HCT116 (cell line): ENCODE measurements at regions not wholly inside any gene's neighbourhood (a gene's known extent, or its start where the extent isn't known, plus 50 kb on each side); places are given as distances from the start of the nearest gene placed in this dataset.

Experiments
- CBX3 ChIP-seq: IDR thresholded peaks from 2 replicates; pipeline ENCODE4 v1.6.1; 2012; ENCODE audit warnings: low read depth
- CTCF ChIP-seq, 3 experiments: fragments of 200-600 bp in 1 of 3; sonication (generic) in 1 of 3; IDR thresholded peaks in 2 of 3; conservative IDR thresholded peaks in 1 of 3; 2 replicates each; pipeline ENCODE4 v1.5.1; 2012 to 2017; ENCODE audit warnings: low read depth in 2 of 3, low read length in 2 of 3, antibody characterized with exemption in 1 of 3, borderline replicate concordance in 1 of 3, control low read depth in 1 of 3, mild to moderate bottlenecking in 1 of 3, mixed read lengths in 1 of 3, mixed run types in 1 of 3, moderate library complexity in 1 of 3; ENCODE audit not compliant: insufficient read depth in 1 of 3
- EZH2 ChIP-seq: fragments of 200-600 bp; sonication (generic); IDR thresholded peaks from 2 replicates; pipeline ENCODE4 v1.6.1; 2017; ENCODE audit warnings: antibody characterized with exemption, mixed run types
- EZH2phosphoT487 ChIP-seq: fragments of 200-600 bp; IDR thresholded peaks from 2 replicates; pipeline ENCODE4 v1.6.1; 2018; ENCODE audit warnings: antibody characterized with exemption, borderline replicate concordance
- FOSL1 ChIP-seq: IDR thresholded peaks from 2 replicates; pipeline ENCODE4 v1.6.1; 2012; ENCODE audit warnings: low read depth
- MAX ChIP-seq: IDR thresholded peaks from 2 replicates; pipeline ENCODE4 v1.6.1; 2012
- POLR2A ChIP-seq: IDR thresholded peaks from 2 replicates; pipeline ENCODE4 v1.7.0; 2011; ENCODE audit warnings: borderline replicate concordance; ENCODE audit not compliant: insufficient read depth, insufficient read length; ENCODE audit errors: extremely low read depth
- RAD21 ChIP-seq: IDR thresholded peaks from 2 replicates; pipeline ENCODE4 v1.6.1; 2012; ENCODE audit warnings: low read depth, mild to moderate bottlenecking
- REST ChIP-seq: IDR thresholded peaks from 2 replicates; pipeline ENCODE4 v1.6.1; 2012; ENCODE audit warnings: low read depth
- TCF7L2 ChIP-seq: IDR thresholded peaks from 2 replicates; pipeline ENCODE4 v1.7.0; 2011; ENCODE audit warnings: borderline replicate concordance, inconsistent platforms; ENCODE audit not compliant: insufficient read depth, insufficient read length; ENCODE audit errors: extremely low read depth
- YY1 ChIP-seq: IDR thresholded peaks from 2 replicates; pipeline ENCODE4 v1.6.1; 2011; ENCODE audit warnings: low read length, low read depth, moderate library complexity, mild to moderate bottlenecking; ENCODE audit not compliant: insufficient replicate concordance; ENCODE audit errors: extremely low read depth
- ZFX ChIP-seq: fragments of 450-650 bp; IDR thresholded peaks from 2 replicates; pipeline ENCODE4 v1.6.1; 2017
- ZNF274 ChIP-seq: fragments of 200-500 bp; sonication (Bioruptor generic); IDR thresholded peaks from 2 replicates; pipeline ENCODE4 v1.6.1; 2014; ENCODE audit warnings: mild to moderate bottlenecking, low read depth, low read length, inconsistent platforms

- no peak for TF ChIP-seq POLR2A
- TF ChIP-seq CTCF (IDR thresholded peaks at IDR 0.05 in 2 of 3, conservative IDR thresholded peaks at IDR 0.05 in 1 of 3; ENCODE audit: borderline replicate concordance in 1 of 3, insufficient read depth in 1 of 3, low read depth in 2 of 3, low read length in 2 of 3), result no peak
- no peak for TF ChIP-seq MAX
- TF ChIP-seq REST, result no peak
- no peak for TF ChIP-seq CBX3
- TF ChIP-seq RAD21, result no peak
- TF ChIP-seq ZFX, result no peak
- no peak for TF ChIP-seq EZH2
- no peak for TF ChIP-seq YY1
- no peak for TF ChIP-seq ZNF274
- TF ChIP-seq EZH2phosphoT487, result no peak
- no peak for TF ChIP-seq FOSL1
- TF ChIP-seq TCF7L2, result no peak
These were observed 114.1 kb upstream of the NRP1 start for GRCh38 chr10:33448421-33449140.
